ENCODE measurements at regions not wholly inside any gene's neighbourhood (a gene's known extent, or its start where the extent isn't known, plus 50 kb on each side); places are given as distances from the start of the nearest gene placed in this dataset.
"Not testable (repeated sequence)": the region's sequence is repeated elsewhere in the genome, so short reads cannot be mapped to it uniquely, and the experiment has no call there.

GRCh38 chr13:108056278-108056677 lies 159.1 kb downstream of the LIG4 start:
- Histone ChIP-seq H3K9me3 (ENCODE audit: control insufficient read depth in 1 of 2, low read length in 2 of 2) (no peaks in the 10 kb centered on the region), H3K4me1 (ENCODE audit: insufficient read depth, low read length) (no peaks in the 10 kb centered on the region), H3K27ac (ENCODE audit: low read depth, low read length) (no peak overlapping the region), H3K36me3 (ENCODE audit: insufficient read depth, low read length) (no peaks in the 10 kb centered on the region), H3K27me3 (ENCODE audit: insufficient read depth, low read length) (no peaks in the 10 kb centered on the region), H3K4me3 (ENCODE audit: low read length in 2 of 2) (no peak overlapping the region)
- H3K27me3 Mint-ChIP-seq = no peaks in the 10 kb centered on the region
- ChIA-PET CTCF (ENCODE audit: partially characterized antibody) (no interaction called here), POLR2A (ENCODE audit: partially characterized antibody) (no interaction called here)
- no peak for DNase-seq
- no peaks in the 10 kb centered on the region for H3K4me1 Mint-ChIP-seq
- H3K4me3 Mint-ChIP-seq = no peak overlapping the region
- intact Hi-C loops (cut with micrococcal nuclease) = no loop called here
- H3K27ac Mint-ChIP-seq = no peak overlapping the region
- H3K9me3 Mint-ChIP-seq = peaks cover 0 to 2% (median 0%) of the 10 kb centered on the region in 8 donors
- no peaks in the 10 kb centered on the region for H3K36me3 Mint-ChIP-seq

- DNase-seq = no peak
- no peak overlapping the region for H3K27ac ChIP-seq (ENCODE audit: low read depth, low read length)
- H3K9me3 ChIP-seq (ENCODE audit: control insufficient read depth in 1 of 2, low read length in 2 of 2) = no peaks in the 10 kb centered on the region
- ChIA-PET POLR2A (ENCODE audit: partially characterized antibody) (no interaction called here), CTCF (ENCODE audit: partially characterized antibody) (no interaction called here)
- Mint-ChIP-seq H3K27ac (no peak overlapping the region), H3K4me1 (no peaks in the 10 kb centered on the region), H3K9me3 (peaks cover 0 to 8% (median 0%) of the 10 kb centered on the region in 8 donors), H3K36me3 (no peaks in the 10 kb centered on the region), H3K4me3 (no peak overlapping the region), H3K27me3 (no peaks in the 10 kb centered on the region)
- H3K4me1 ChIP-seq (ENCODE audit: insufficient read depth, low read length) = no peaks in the 10 kb centered on the region
- no peak overlapping the region for H3K4me3 ChIP-seq (ENCODE audit: low read length in 2 of 2)
- intact Hi-C loops (cut with micrococcal nuclease) = no loop called here
- no peaks in the 10 kb centered on the region for H3K36me3 ChIP-seq (ENCODE audit: insufficient read depth, low read length)
- H3K27me3 ChIP-seq (ENCODE audit: insufficient read depth, low read length) = no peaks in the 10 kb centered on the region
Measured at GRCh38 chr13:108049211-108049610, 166.1 kb downstream of the LIG4 start.

GRCh38 chr13:108044954-108045353 lies 170.4 kb downstream of the LIG4 start:
- Mint-ChIP-seq H3K36me3 (no peaks in the 10 kb centered on the region), H3K4me3 (no peak overlapping the region), H3K9me3 (peaks cover 0 to 12% (median 0%) of the 10 kb centered on the region in 8 donors), H3K4me1 (no peaks in the 10 kb centered on the region), H3K27me3 (no peaks in the 10 kb centered on the region), H3K27ac (no peak overlapping the region)
- ChIA-PET CTCF (ENCODE audit: partially characterized antibody) (no interaction called here), POLR2A (ENCODE audit: partially characterized antibody) (no interaction called here)
- Histone ChIP-seq H3K4me1 (ENCODE audit: insufficient read depth, low read length) (no peaks in the 10 kb centered on the region), H3K36me3 (ENCODE audit: insufficient read depth, low read length) (no peaks in the 10 kb centered on the region), H3K9me3 (ENCODE audit: control insufficient read depth in 1 of 2, low read length in 2 of 2) (no peaks in the 10 kb centered on the region), H3K27ac (ENCODE audit: low read depth, low read length) (no peak overlapping the region), H3K27me3 (ENCODE audit: insufficient read depth, low read length) (no peaks in the 10 kb centered on the region), H3K4me3 (ENCODE audit: low read length in 2 of 2) (no peak overlapping the region)
- intact Hi-C loops (cut with micrococcal nuclease) = no loop called here
- no peak for DNase-seq

DNA sequence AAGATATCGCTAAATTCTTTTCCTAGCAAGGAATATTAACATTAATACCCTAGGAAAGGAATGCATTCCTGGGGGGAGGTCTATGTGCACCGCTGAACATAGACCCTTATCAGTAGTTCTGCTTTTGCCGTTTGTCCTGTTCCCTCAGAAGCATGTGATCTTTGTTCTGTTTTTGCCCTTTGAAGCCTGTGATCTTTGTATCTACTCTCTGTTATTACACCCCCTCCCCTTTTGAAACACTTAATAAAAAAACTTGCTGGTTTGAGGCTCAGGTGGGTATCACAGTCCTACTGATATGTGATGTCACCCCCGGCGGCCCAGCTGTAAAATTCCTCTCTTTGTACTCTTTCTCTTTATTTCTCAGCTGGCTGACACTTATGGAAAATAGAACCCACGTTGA lies 172.5 kb downstream of the LIG4 start:
- H3K4me3 ChIP-seq (ENCODE audit: low read length in 2 of 2); H3K9me3 ChIP-seq (ENCODE audit: control insufficient read depth in 1 of 2, low read length in 2 of 2); H3K4me1 Mint-ChIP-seq; DNase-seq; H3K36me3 Mint-ChIP-seq; H3K27me3 ChIP-seq (ENCODE audit: insufficient read depth, low read length); CTCF ChIA-PET (ENCODE audit: partially characterized antibody); H3K27me3 Mint-ChIP-seq; H3K36me3 ChIP-seq (ENCODE audit: insufficient read depth, low read length); intact Hi-C loops (cut with micrococcal nuclease); H3K4me3 Mint-ChIP-seq; H3K27ac Mint-ChIP-seq; POLR2A ChIA-PET (ENCODE audit: partially characterized antibody); H3K4me1 ChIP-seq (ENCODE audit: insufficient read depth, low read length); H3K27ac ChIP-seq (ENCODE audit: low read depth, low read length): not testable (repeated sequence)
- H3K9me3 Mint-ChIP-seq = peaks cover 0 to 12% (median 0%) of the 10 kb centered on the region in 8 donors

GRCh38 chr13:108037348-108037747 lies 178.0 kb downstream of the LIG4 start:
- DNase-seq = no peak
- no peaks in the 10 kb centered on the region for H3K36me3 Mint-ChIP-seq
- no peaks in the 10 kb centered on the region for H3K4me1 Mint-ChIP-seq
- Histone ChIP-seq H3K36me3 (ENCODE audit: insufficient read depth, low read length) (no peaks in the 10 kb centered on the region), H3K4me3 (ENCODE audit: low read length in 2 of 2) (no peak overlapping the region), H3K27me3 (ENCODE audit: insufficient read depth, low read length) (no peaks in the 10 kb centered on the region), H3K27ac (ENCODE audit: low read depth, low read length) (no peak overlapping the region), H3K4me1 (ENCODE audit: insufficient read depth, low read length) (no peaks in the 10 kb centered on the region), H3K9me3 (ENCODE audit: control insufficient read depth in 1 of 2, low read length in 2 of 2) (no peaks in the 10 kb centered on the region)
- POLR2A ChIA-PET (ENCODE audit: partially characterized antibody) = no interaction called here
- no peaks in the 10 kb centered on the region for H3K27me3 Mint-ChIP-seq
- intact Hi-C loops (cut with micrococcal nuclease) = no loop called here
- H3K9me3 Mint-ChIP-seq = peaks cover 0 to 10% (median 1%) of the 10 kb centered on the region in 8 donors
- H3K27ac Mint-ChIP-seq = no peak overlapping the region
- H3K4me3 Mint-ChIP-seq = no peak overlapping the region
- CTCF ChIA-PET (ENCODE audit: partially characterized antibody) = no interaction called here

- ChIA-PET CTCF (ENCODE audit: partially characterized antibody) (interaction anchor here (0.7 kb wide), 1 partner anchor 10 kb away, joined by 3 read pairs; no protein-coding TSS in a partner anchor), POLR2A (ENCODE audit: partially characterized antibody) (no interaction called here)
- Histone ChIP-seq H3K9me3 (ENCODE audit: control insufficient read depth in 1 of 2, low read length in 2 of 2) (no peaks in the 10 kb centered on the region), H3K36me3 (ENCODE audit: insufficient read depth, low read length) (no peaks in the 10 kb centered on the region), H3K27me3 (ENCODE audit: insufficient read depth, low read length) (no peaks in the 10 kb centered on the region), H3K4me1 (ENCODE audit: insufficient read depth, low read length) (no peaks in the 10 kb centered on the region), H3K27ac (ENCODE audit: low read depth, low read length) (no peak overlapping the region), H3K4me3 (ENCODE audit: low read length in 2 of 2) (no peak overlapping the region)
- H3K27ac Mint-ChIP-seq = no peak overlapping the region
- H3K4me3 Mint-ChIP-seq = no peak overlapping the region
- no peak for DNase-seq
- H3K4me1 Mint-ChIP-seq = no peaks in the 10 kb centered on the region
- no peaks in the 10 kb centered on the region for H3K36me3 Mint-ChIP-seq
- H3K9me3 Mint-ChIP-seq = peaks cover 0 to 4% (median under 1%) of the 10 kb centered on the region in 8 donors
- intact Hi-C loops (cut with micrococcal nuclease) = no loop called here
- H3K27me3 Mint-ChIP-seq = no peaks in the 10 kb centered on the region
Measured at GRCh38 chr13:108036411-108036932, 178.9 kb downstream of the LIG4 start.

DNA sequence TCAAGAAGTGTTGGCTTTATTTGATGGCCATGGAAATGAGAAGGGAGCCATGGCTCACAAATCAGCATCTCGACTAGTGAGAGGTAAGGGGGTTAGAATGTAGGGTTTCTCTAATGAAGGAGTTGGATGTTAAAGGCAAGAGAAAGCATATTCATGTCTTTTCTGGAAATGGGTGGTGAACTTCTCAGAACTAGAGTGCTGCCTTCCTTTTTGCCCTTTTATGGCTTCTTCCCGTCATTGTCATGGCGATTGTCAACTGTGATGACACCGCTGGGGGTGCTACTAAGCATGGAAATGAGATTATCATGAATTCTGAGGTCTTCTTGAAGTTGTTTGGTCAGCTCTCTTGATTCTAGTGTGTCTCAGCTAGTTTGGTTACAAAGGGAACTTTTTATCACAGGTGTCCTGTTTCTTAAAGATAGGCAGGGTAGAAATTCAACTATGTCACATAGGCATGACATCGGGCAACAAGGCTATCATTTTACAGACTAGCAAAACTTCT lies 180.4 kb downstream of the LIG4 start:
- H3K4me3 ChIP-seq (ENCODE audit: low read length in 2 of 2) = no peak overlapping the region
- peaks cover 0 to 4% (median 0%) of the 10 kb centered on the region in 8 donors for H3K9me3 Mint-ChIP-seq
- POLR2A ChIA-PET (ENCODE audit: partially characterized antibody) = no interaction called here
- H3K4me1 ChIP-seq (ENCODE audit: insufficient read depth, low read length) = no peaks in the 10 kb centered on the region
- intact Hi-C loops (cut with micrococcal nuclease) = no loop called here
- H3K4me1 Mint-ChIP-seq = no peaks in the 10 kb centered on the region
- no peaks in the 10 kb centered on the region for H3K36me3 ChIP-seq (ENCODE audit: insufficient read depth, low read length)
- no peak overlapping the region for H3K27ac Mint-ChIP-seq
- no peaks in the 10 kb centered on the region for H3K27me3 ChIP-seq (ENCODE audit: insufficient read depth, low read length)
- H3K27ac ChIP-seq (ENCODE audit: low read depth, low read length) = no peak overlapping the region
- H3K4me3 Mint-ChIP-seq = no peak overlapping the region
- no peak for DNase-seq
- CTCF ChIA-PET (ENCODE audit: partially characterized antibody) = no interaction called here
- H3K9me3 ChIP-seq (ENCODE audit: control insufficient read depth in 1 of 2, low read length in 2 of 2) = no peaks in the 10 kb centered on the region
- no peaks in the 10 kb centered on the region for H3K36me3 Mint-ChIP-seq
- no peaks in the 10 kb centered on the region for H3K27me3 Mint-ChIP-seq

Measured in CD4-positive, alpha-beta memory T cell (primary cell).